ENCODE measurements at regions not wholly inside any gene's neighbourhood (a gene's known extent, or its start where the extent isn't known, plus 50 kb on each side); places are given as distances from the start of the nearest gene placed in this dataset.

DNA sequence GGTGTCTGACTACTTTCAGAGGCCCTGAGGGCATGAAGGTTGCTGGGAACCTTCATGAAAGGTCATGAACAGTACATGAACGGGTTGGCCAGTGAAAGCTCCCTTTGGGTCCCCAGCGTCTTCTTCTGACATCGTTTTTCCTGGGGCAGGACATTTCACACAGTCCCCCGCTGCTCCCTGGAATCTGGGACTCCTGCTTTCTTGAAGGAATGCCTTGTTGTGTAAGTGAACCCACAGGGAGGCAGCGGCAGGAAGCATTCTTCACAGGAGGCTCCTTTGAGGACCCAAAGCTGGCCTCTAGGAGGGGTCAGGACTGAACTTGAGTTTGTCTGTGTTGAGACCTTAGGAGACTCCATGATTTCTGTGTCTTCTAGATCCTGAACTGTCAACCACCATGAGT lies 144.3 kb downstream of the KCNE4 start:
- TF ChIP-seq MAX (IDR thresholded peaks at IDR 0.05; ENCODE audit: low read depth), result no peak
- no peak for TF ChIP-seq CTCF (IDR thresholded peaks at IDR 0.05)
- no peak for TF ChIP-seq RAD21 (IDR thresholded peaks at IDR 0.05; ENCODE audit: low read length)
- TF ChIP-seq ELF1 (IDR thresholded peaks at IDR 0.05), result no peak
- no peak for TF ChIP-seq FOXM1 (IDR thresholded peaks at IDR 0.05; ENCODE audit: low read depth)
- TF ChIP-seq SIN3A (IDR thresholded peaks at IDR 0.05; ENCODE audit: borderline replicate concordance, low read depth, low read length), result no peak
- no peak for TF ChIP-seq CHD2 (IDR thresholded peaks at IDR 0.05; ENCODE audit: low read length, partially characterized antibody)
- no peak for TF ChIP-seq EP300 (IDR thresholded peaks at IDR 0.05; ENCODE audit: borderline replicate concordance in 1 of 2, low read depth in 1 of 2, low read length in 1 of 2)
- no peak for TF ChIP-seq RFX5 (IDR thresholded peaks at IDR 0.05; ENCODE audit: low read length)
- TF ChIP-seq SMC3 (IDR thresholded peaks at IDR 0.05; ENCODE audit: low read depth, low read length), result no peak
- no peak for TF ChIP-seq TEAD4 (IDR thresholded peaks at IDR 0.05; ENCODE audit: borderline replicate concordance, insufficient read depth)
- TF ChIP-seq RCOR1 (IDR thresholded peaks at IDR 0.05; ENCODE audit: low read length), result no peak
- no peak for TF ChIP-seq NRF1 (IDR thresholded peaks at IDR 0.05; ENCODE audit: low read depth, low read length)
- TF ChIP-seq, protein P1, sequence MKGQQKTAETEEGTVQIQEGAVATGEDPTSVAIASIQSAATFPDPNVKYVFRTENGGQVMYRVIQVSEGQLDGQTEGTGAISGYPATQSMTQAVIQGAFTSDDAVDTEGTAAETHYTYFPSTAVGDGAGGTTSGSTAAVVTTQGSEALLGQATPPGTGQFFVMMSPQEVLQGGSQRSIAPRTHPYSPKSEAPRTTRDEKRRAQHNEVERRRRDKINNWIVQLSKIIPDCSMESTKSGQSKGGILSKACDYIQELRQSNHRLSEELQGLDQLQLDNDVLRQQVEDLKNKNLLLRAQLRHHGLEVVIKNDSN (IDR thresholded peaks at IDR 0.05; ENCODE audit: borderline replicate concordance, low read depth), result no peak

Data from SK-N-SH (cell line).